ENCODE measurements at regions not wholly inside any gene's neighbourhood (a gene's known extent, or its start where the extent isn't known, plus 50 kb on each side); places are given as distances from the start of the nearest gene placed in this dataset.
A peak's percentile ranks its signal among the peaks of the same experiment; 100 is the strongest.
"Not testable (repeated sequence)": the region's sequence is repeated elsewhere in the genome, so short reads cannot be mapped to it uniquely, and the experiment has no call there.

DNA sequence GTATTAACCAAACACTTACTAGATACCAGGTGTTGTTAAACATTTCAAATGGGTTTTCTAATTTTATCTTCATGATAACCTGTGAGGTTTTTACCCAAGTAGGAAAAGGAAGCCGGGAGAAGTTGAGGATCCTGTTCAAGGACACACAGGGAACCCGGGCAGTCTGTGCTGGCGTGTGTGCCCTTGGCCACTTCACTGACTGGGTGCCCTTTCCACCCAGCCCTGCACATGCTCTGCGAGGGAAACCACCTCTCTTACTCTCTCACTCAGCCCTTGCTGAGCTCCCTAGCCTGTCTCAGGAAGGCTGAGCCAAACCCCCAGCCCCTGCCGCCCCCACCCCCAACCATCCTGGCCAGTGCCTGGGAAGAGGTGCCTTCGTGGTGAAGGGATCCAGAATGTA, 51.8 kb downstream of the TEX44 start:
- DNase-seq (ENCODE audit: low spot score) = no peak
- TF ChIP-seq, protein P1, sequence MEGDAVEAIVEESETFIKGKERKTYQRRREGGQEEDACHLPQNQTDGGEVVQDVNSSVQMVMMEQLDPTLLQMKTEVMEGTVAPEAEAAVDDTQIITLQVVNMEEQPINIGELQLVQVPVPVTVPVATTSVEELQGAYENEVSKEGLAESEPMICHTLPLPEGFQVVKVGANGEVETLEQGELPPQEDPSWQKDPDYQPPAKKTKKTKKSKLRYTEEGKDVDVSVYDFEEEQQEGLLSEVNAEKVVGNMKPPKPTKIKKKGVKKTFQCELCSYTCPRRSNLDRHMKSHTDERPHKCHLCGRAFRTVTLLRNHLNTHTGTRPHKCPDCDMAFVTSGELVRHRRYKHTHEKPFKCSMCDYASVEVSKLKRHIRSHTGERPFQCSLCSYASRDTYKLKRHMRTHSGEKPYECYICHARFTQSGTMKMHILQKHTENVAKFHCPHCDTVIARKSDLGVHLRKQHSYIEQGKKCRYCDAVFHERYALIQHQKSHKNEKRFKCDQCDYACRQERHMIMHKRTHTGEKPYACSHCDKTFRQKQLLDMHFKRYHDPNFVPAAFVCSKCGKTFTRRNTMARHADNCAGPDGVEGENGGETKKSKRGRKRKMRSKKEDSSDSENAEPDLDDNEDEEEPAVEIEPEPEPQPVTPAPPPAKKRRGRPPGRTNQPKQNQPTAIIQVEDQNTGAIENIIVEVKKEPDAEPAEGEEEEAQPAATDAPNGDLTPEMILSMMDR (IDR thresholded peaks at IDR 0.05; ENCODE audit: extremely low read depth, missing control alignments) = no peak

DNA sequence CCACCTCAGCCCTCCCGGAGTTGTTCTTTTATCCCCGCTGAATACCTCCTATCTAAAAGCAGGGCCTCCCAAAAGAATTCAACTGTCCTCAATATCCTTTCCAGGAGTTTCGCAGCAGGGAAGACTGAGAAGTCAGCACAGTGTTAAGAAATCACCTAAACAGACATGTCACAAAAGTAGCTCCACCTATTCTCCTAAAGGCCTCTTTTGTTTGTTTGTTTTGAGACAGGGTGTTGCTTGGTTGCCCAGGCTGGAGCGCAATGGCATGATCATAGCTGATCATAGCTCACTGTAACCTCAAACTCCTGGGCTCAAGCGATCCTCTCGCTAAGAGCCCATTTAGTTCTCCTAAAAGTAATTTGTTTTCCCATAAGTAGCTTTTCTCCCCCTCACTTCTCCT, 53.8 kb downstream of the TEX44 start:
- no peak for DNase-seq (ENCODE audit: low spot score)
- TF ChIP-seq, protein P1 (IDR thresholded peaks at IDR 0.05; ENCODE audit: extremely low read depth, missing control alignments) = no peak

DNA sequence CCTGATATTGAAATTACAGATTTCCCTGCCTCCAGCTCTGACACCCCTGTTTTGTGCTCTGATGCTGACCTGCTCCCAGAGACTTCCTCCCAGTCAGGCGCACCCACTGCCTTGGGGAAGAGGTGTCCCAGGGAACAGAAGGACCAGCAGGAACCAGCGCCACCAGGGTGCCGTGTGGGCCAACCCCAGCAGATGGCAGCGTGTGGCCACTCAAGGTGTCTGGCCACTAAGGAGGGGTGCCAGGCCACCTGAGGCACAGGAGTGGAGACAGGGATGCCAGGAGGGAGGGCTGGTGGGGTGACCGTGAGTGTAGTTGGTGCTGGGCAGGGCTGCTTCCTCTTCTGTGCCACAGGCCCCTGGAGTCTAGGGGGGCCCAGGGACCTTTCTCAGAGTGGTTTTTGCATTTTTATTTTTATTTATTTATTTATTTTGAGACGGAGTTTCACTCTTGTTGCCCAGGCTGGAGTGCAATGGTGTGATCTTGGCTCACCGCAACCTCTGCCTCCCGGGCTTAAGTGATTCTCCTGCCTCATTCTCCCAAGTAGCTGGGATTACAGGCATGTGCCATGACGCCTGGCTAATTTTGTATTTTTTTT, 56.0 kb downstream of the TEX44 start:
- peak; percentile 58 for DNase-seq (ENCODE audit: low spot score)
- TF ChIP-seq, protein P1 (IDR thresholded peaks at IDR 0.05; ENCODE audit: extremely low read depth, missing control alignments) = peak; percentile 63

DNA sequence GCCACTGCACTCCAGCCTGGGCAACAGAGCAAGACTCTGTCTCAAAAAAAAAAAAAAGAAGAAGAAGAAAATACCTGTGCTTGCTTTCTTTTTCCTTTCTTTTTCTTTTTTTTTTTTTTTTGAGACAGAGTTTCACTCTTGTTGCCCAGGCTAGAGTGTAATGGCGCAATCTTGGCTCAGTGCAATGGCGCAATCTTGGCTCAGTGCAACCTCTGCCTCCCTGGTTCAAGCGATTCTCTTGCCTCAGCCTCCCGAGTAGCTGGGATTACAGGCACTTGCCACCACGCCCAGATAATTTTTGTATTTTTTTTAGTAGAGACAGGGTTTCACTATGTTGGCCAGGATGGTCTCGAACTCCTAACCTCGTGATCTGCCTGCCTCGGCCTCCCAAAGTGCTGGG, 56.8 kb upstream of the PTMA start:
- not testable (repeated sequence) for DNase-seq (ENCODE audit: low spot score)

DNA sequence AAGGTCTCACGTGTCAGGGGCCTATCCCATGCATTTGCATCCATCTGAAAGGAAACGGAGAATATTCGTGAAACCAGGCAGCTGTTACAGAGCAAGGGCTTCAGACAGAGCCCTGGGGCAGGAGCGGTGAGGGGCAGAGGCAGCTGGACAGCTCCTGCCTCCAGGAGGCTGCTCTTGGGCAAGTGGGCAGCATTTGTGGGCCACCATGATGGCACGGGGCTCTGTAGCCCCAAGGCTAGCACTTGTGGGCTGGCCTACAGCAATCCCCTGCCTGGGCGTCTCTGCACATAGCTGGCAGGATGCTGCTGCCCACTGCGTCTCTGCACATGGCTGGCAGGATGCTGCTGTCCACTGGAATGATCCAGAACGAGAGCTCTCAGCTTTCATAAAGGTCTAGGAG, 52.8 kb upstream of the PTMA start:
- TF ChIP-seq, protein P1 (IDR thresholded peaks at IDR 0.05; ENCODE audit: extremely low read depth, missing control alignments) = no peak
- DNase-seq (ENCODE audit: low spot score) = no peak

DNA sequence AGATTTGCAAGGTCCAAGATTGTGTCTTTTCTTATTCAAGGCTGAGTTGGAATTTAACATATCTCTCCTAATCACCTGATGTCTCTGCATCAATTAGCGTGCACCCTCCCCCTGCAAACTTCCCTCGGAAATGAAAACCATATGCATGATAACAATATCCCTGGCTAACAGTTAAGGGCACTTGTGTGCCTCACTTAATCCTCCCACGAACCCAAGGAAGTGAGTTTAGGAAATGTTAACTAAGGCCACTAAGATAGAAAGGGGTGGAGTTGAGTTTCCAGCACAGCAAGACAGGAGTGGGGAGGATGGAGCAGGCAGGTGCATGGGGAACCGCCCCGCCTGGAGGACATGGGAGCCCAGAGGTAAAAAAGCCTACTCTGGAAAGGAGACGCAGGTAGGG, 52.4 kb upstream of the PTMA start:
- no peak for DNase-seq (ENCODE audit: low spot score)
- TF ChIP-seq, protein P1 (IDR thresholded peaks at IDR 0.05; ENCODE audit: extremely low read depth, missing control alignments) = no peak
